Endothelial cell of umbilical vein (primary cell): ENCODE measurements at regions not wholly inside any gene's neighbourhood (a gene's known extent, or its start where the extent isn't known, plus 50 kb on each side); places are given as distances from the start of the nearest gene placed in this dataset.

Experiments used
- CTCF ChIP-seq, 2 donors: IDR thresholded peaks; 1 replicate in 1 of 2; 2 replicates in 1 of 2; pipeline ENCODE4 v1.5.1; 2011; ENCODE audit warnings: low read length in 2 of 2, mild to moderate bottlenecking in 2 of 2, moderate library complexity in 2 of 2, control low read depth in 1 of 2, inconsistent platforms in 1 of 2, low read depth in 1 of 2; ENCODE audit not compliant: insufficient read depth in 1 of 2; ENCODE audit errors: extremely low read depth in 1 of 2
- EZH2 ChIP-seq: IDR thresholded peaks from 2 replicates; pipeline ENCODE4 v1.6.1; 2012; ENCODE audit warnings: borderline replicate concordance, low read depth, mild to moderate bottlenecking, moderate library complexity, low read length, inconsistent platforms; ENCODE audit not compliant: severe bottlenecking
- JUN ChIP-seq: IDR thresholded peaks from 2 replicates; pipeline ENCODE4 v1.6.1; 2011; ENCODE audit warnings: borderline replicate concordance, low read depth; ENCODE audit not compliant: insufficient read length, insufficient read depth
- MYC ChIP-seq: IDR thresholded peaks from one replicate; pipeline ENCODE4 v1.6.1; 2011; ENCODE audit warnings: mild to moderate bottlenecking, low read depth, low read length
- POLR2A ChIP-seq: IDR thresholded peaks from 2 replicates; pipeline ENCODE4 v1.6.1; 2012; ENCODE audit warnings: low read depth, mild to moderate bottlenecking, control low read depth, low read length
- POLR2AphosphoS5 ChIP-seq: IDR thresholded peaks from 2 replicates; pipeline ENCODE4 v1.6.1; 2012; ENCODE audit warnings: low read depth, mild to moderate bottlenecking, control low read depth, low read length, moderate library complexity; ENCODE audit not compliant: insufficient read depth
- TF ChIP-seq, protein P1 (sequence below): IDR thresholded peaks from 2 replicates; pipeline ENCODE4 v1.6.1; 2011; ENCODE audit not compliant: insufficient read depth, insufficient read length

- TF ChIP-seq CTCF (IDR thresholded peaks at IDR 0.05; ENCODE audit: extremely low read depth in 1 of 2, insufficient read depth in 1 of 2, low read depth in 1 of 2, low read length in 2 of 2) (no peak), POLR2A (no peak), EZH2 (no peak), POLR2AphosphoS5 (no peak), JUN (no peak), MYC (no peak)
- TF ChIP-seq, protein P1, sequence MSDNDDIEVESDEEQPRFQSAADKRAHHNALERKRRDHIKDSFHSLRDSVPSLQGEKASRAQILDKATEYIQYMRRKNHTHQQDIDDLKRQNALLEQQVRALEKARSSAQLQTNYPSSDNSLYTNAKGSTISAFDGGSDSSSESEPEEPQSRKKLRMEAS: no peak
Observed at GRCh38 chr19:31113293-31113692, 235.9 kb downstream of the TSHZ3 start.
